HG02885 (cell line): ENCODE measurements at regions not wholly inside any gene's neighbourhood (a gene's known extent, or its start where the extent isn't known, plus 50 kb on each side); places are given as distances from the start of the nearest gene placed in this dataset.
"Not testable (repeated sequence)": the region's sequence is repeated elsewhere in the genome, so short reads cannot be mapped to it uniquely, and the experiment has no call there.

ENCODE experiments used
- ATAC-seq: cut with Tn5 transposase; IDR thresholded peaks from one replicate; pipeline ENCODE4 v1.9.1; 2021; ENCODE audit warnings: mild to moderate bottlenecking; ENCODE audit not compliant: unreplicated experiment, poor library complexity

DNA sequence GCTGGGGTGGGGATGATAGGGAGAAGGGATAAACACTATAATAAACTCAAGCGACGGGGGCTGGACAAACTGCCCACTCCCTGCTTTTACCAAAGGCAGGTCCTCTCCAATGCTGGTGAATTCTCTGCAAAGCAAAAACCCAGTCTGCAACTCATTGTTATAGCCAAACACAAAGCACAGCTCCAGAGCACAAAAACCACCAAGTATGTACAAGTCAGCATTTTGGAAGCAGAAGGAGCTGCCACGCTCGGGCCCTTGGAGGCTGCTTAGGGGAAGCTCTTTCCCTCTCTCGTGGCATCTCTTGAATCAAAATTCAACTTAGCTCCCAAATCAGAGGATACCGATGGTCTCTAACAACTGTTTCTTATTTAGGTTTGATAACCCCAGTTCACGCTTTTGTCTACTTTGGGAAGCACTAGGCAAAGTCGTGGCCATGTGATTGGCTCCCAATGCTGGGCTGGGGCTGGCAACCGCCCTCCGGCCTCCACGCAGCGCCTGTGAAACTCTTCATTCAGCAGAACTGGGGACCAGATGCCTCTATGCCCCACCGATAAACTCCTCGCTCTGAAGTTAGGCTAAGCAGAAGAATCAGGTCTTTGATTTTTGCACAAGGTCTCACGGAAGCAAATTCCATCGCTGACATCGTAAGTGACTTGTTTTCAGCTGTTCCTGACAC, 158.5 kb upstream of the FOXN3 start:
- ATAC-seq: no peak

DNA sequence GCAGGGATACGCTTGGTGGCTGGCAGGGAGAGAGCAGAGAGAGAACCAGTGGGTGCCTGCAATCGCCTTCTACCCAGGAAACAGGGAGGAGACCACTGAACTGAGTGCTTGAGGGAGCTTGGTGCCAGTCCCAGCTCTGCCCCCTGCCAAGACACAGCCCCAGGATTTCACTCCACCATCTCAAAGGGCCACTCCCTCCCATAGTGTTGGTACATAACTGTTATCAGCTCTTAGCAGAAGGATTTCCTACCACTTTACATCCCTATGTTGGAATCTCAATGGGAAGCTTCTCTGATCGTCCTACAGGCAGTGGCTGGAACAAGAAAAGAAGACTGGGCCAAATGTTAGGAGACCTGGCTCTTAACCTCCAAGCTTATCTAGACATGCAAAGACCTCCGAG, 157.4 kb upstream of the FOXN3 start:
- ATAC-seq: no peak

DNA sequence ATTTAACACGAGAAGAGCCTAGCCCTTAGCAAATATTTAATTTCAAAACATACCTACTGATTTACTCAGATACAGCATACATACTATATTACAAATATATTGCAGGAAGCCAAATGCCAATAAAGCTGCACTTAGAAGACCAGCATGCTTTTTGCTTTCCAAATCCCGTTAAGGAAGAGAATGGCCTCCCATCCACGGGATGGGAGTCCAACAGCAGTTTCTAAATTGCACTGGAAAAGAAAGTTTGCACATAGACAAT, 156.3 kb upstream of the FOXN3 start:
- ATAC-seq: no peak

DNA sequence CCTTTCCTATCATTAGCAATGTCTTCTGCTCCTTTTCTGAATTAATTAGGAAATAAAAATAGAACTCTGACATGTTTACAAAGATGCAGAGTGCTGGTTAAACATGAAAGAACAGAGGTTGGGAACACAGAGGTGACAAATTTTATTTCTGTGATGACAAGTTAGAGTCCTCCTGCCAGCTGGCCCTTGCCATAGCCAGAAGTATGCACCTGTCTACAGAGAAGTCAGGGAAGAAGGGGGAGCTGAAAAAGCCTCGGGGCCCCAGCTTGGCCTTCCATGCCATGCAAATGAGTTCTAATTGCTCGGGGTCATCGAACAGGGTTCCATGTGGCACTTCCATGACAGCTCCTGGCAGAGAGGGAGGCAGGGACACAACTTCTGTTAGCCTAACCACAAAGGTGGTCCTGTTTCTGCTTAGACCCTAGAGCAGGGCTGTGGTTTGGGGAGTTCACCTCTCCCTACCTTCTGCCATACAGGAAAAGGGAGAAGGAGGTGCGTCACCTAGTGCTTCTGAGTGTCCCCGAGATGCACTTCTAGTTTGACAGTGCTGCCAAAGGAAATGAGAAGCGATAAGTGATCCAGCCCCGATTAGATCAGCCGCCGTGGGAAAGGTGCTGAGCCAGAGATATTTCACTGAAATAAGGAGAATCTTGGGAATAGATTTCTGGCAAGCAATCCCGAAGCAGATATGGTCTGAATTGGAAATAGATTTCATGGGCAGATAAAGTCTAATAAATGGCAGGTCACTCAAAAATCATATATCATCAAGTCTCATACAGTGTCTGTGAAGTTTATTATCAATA, 155.8 kb upstream of the FOXN3 start:
- ATAC-seq: no peak

DNA sequence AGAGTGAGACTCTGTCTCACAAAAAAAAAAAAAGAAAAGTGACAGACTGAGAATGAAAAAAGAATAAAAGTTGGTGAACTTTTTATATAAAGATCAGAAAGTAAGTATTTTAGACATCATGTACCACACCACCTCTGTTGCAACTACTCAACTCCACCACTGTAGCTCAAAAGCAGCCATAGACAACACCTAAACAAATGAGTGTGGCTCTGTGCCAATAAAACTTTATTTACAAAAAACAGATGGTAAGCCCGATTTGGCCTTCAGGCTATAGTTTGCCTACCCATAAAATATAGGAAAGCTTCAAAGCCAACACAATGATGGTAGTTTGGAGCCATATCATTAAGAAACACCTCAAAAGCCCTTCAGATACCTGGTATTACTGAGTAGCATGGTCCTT, 154.5 kb upstream of the FOXN3 start:
- ATAC-seq: no peak

DNA sequence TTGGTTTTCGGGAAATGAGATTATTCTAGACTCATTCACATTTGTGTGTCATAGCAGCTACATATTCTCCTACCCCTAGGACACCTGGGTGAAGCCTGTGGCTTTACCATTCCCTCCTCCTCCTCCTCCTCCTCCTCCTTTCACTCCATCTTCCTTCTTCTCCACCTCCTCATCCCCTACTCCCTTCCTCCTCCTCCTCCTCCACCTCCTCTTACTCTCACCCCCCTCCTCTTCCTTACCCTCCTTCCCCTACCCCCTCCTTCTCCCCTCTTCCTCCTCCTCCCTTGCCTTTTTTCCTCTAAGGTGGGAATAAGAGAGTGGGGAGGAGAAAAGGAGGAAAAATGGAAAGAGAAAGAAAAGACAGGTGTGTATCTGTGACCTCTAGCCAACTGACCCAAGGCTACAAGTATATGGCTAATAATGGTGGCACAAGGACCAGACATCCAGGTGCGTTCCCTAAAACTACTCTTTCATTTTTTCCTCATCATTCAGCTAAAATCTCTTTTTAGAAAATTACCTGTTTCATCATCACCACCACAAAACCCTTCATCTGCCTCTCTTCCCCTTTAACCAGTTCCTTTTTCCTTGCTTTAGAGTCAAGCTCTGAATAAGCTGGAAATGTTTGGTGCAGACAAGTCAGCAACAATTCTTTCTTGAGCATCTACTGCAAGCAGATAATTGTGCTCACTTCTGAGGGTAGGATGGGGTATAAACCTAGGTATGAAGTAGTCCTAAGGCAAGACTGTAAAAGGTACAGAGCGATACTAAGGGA, 149.8 kb upstream of the FOXN3 start:
- ATAC-seq: no peak

DNA sequence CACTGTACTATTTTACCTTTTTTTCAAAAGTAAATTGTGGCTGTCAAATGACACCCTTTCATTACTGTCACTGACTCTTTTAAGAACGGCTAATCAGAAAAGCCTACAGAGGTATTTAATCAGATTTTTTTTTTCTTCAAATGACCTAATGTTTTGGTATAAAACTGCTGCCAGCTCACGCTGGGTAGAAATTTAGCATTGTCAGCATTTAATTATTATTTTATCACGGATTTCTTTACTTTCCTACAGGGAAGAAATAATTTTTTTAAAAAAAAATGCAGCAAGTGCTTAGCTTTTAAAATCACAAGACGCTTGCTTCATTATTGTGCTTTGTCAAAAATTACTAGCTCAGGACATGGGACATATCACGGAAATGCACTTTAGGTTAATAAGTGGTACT, 149.1 kb upstream of the FOXN3 start:
- no peak for ATAC-seq

DNA sequence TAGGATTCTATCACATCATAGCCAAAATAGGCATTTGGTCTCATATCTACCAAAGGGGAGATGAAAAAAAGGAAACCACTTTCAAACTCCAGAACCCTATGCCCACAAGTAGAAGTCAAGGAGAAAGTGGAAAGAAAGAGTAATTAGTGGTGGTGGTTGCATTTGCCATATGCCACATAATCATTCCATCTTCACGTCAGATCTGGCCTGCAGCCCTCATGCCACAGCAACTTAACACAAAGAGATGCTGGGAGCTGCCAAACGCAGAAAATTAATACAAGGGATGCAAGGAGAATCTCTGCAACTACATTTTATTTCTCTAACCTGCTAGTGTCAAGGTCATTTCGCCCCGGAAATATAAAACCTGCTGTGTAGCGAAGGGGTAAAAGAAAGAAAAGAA, 148.6 kb upstream of the FOXN3 start:
- no peak for ATAC-seq

DNA sequence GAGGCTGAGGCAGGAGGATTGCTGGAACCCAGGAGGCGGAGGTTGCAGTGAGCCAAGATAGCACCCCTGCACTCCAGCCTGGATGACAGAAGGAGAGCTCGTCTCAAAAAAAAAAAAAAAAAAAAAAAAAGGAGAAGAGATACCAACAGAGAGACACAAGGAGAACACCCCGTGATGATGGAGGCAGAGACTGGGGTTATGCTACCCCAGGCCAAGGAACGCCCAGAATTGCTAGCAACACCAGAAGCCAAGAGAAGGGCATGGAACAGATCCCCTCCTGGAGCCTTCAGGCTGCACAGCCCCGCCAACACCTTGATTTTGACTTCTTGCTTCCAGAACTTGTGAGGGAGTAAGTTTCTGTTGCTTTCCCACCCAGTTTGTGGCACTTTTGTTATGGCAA, 148.0 kb upstream of the FOXN3 start:
- no peak for ATAC-seq

DNA sequence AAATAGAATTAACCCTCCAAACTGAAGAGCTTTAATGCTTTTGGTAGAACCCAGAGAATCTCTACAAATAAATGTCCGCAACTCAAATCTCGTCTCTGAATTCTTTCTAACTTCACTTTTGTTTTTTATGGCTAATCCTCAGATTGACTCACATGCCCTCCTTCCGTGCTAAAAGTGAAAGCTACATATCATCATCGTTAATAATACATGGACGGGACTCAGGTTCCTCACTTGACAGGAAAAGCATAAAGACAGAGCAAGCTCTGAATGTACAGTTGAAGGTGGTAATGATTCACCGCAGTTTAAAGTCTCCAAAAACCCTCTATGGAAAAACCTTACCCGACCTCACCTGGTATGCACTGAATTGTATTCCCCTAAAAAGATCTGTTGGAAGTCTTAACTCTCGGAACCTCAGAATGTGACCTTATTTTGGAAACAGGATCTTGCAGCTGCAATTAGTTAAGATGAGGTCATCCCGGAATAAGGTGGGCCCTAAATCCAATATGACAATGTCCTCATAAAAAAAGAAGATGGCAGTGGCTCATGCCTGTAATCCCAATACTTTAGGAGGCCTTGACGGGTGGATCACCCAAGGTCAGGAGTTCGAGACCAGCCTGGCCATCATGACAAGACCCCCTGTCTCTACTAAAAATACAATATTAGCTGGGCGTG, 147.4 kb upstream of the FOXN3 start:
- ATAC-seq: no peak

DNA sequence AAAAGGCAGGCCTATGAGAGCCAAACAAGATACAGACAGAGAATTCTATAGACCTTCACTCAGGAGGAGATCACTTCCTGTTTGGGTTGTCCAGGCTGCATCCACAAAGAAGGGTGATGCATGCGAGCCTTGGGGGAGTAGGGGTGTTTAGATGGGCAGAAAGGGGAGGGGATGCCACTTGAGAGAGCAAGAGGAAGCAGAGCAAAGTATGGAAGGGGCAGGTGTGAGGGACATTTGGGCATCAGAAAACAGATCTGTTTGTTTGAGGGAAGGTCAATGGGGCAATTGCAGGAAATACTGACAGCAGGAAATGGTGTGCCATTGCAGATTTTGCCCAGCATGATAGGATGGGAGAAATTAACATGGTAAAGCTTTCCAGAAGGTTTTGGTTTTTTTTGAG, 146.4 kb upstream of the FOXN3 start:
- no peak for ATAC-seq

DNA sequence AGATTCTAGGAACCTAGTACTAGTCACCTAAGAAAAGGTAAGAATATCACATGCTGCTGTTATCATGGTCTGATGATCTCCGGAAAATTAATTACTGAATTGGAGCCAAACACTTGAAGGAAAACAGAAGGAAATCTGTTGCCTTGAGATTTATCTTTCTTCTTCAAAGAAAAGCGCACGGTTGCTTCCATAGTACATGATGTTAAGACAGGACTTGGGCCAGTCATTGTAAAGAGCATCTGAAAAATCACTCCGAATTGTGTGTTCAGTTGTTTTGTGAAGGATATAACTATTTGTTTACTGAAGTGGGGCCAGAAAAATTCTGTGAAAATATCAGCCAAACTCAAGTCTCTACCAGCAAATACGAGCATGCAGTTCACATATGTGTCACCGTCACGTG, 134.9 kb upstream of the FOXN3 start:
- ATAC-seq: no peak

DNA sequence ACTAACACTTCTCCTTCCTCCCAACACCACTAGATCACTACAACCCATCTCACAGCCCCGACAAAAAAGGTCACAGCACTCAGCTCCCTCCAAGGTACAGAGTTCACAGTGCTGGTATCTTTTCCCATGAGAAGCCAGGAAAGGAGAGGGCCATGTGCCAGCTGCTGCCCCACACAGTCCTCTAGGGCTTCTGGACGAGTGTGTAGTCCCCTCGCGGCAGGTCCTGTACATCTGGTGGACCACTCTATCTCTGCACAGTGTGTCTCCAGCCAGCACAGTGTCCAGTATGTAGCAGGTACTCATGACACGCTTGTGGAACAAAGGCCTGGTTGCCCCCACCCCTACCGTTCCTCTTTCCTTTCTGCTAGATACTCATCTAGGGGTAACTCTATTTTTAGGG, 134.4 kb upstream of the FOXN3 start:
- ATAC-seq: no peak

DNA sequence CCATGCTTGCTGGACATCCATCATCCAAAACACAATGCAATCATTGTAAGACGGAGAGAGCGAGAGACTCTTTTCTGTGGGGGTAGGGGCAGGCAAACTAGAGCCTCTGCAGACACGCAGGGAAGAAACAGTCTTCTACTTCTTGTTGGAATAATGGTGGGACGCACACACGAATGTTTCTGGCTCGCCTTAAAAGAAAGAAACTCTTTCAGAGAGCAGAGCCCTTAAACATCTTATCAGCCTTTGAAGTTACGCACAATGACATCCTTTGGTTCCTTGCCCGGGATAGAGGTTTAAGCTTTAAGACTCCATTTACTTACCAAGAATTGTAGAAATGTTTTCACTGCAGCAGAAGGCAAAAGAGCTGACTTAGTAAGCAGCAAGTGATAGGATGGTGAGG, 133.8 kb upstream of the FOXN3 start:
- no peak for ATAC-seq

DNA sequence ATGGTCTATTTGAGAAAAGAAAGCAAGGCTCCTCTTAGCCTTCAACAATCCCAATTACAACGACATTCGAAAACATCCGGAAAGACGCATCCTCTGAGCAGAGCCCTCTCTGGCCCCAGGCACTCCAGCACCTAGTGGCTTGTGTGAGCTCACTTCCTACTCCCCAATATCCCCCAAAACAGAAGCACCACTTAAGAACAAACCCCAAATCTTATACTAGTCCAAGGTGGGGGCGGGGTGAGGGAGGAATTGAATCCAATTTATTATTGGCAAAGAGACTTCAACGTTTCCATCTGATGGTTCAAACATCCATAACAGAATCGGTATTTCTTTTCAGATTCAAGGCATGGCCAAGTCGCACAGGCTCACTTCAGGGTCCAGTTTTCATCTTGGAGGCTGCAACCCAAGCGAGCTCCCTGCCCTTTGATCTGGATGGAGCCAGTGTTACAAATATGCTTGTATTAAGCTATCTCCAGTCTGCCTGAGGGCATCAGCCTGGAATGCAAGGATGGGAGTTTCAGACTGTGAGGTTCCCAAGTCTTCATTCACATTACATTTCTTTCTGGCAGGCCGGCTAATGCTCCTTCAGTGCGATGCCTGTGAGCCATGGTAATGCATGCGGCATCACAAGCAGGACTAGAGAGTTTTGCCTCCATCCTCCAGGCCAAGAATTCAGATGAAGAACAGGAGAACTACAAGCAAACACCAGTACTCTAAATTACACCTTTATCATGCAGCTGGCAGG, 132.5 kb upstream of the FOXN3 start:
- ATAC-seq: no peak

DNA sequence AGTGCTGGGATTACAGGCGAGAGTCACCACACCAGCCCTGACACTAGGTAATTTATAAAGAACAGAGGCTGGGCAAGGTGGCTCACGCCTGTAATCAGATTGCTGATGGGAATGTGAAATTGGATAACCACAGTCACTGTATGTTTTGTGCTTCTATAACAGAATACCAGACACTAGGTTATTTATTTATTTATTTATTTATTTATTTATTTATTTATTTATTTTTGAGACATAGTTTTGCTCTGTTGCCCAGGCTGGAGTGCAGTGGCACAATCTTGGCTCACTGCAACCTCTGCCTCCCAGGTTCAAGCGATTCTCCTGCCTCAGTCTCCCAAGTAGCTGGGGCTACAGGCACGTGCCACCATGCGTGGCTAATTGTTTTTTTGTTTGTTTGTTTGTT, 130.0 kb upstream of the FOXN3 start:
- ATAC-seq: not testable (repeated sequence)

DNA sequence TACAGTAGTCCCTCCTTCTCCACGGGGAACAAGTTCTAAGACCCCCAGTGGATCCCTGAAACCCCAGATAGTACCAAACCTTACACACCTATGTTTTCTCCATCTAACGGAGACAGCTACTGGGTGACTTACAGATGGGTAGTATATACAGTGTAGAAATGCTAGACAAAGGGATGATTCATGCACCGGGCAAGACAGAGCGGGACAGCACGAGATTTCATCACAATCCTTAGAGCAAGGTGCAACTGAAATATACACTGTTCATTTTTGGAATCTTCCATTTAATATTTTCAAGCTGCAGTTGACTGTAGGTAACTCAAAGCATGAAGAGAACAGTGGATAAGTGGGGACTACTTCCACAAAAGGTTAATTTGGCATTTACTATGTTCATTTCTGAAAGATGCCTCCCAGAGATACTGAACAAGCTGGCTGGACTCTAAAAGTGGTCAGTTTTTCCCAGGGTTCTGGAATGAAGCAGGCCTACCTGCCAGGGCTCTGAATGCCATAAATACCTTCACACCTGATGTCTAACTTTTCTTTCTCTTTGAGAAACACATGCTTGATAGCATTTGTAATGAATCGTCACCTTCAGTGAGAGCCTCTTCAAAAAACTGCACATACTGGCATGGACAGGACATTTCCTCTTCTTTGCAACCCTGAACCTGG, 127.7 kb upstream of the FOXN3 start:
- ATAC-seq: no peak

DNA sequence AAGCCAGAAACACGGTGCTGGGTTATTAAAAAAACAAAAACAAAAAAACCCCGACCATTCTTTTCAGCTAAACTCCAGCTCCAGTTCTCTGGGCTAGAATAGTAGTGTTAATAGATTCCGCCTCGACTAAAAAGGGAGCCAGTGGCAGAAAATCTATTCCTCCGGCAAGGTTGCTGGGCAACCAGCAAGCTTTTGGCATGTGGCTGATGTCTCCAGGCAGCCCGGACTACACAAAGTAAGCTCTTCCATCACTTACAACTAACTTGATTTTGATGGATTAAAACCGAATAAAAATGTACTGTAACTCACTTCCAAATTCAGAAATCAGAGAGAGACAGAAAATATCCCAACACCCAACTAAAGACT, 126.4 kb upstream of the FOXN3 start:
- ATAC-seq: no peak

DNA sequence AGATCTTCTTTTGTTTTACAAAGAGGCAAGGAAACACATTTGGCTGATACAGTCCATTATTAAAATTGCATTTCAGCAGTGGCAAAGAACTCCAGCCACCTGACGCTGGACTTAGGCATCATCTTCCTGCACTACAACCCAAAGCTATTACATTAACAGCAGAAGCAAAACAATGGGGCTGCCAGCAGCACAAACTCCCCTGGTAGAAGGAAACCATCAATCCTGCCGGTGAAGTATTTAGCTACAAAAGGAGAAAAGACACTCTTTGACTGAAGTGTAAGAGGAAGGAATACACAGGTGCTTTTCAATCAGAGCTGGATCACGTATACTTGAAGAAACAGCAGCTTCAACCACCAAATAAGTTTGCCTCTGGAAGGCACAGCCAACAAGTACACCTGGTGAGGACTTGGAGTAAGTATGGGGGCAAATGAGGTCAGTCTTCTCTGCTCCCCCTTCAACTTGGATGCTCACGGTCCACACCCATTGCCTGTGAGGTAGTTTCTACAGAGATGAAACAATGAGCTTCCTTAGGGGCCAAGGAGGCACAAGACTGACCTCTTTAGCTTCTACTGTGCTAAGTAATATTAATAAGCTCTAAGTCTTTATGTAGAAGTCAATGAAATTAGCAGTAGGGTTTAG, 125.9 kb upstream of the FOXN3 start:
- ATAC-seq: no peak
